ENCODE measurements at regions not wholly inside any gene's neighbourhood (a gene's known extent, or its start where the extent isn't known, plus 50 kb on each side); places are given as distances from the start of the nearest gene placed in this dataset.

DNA sequence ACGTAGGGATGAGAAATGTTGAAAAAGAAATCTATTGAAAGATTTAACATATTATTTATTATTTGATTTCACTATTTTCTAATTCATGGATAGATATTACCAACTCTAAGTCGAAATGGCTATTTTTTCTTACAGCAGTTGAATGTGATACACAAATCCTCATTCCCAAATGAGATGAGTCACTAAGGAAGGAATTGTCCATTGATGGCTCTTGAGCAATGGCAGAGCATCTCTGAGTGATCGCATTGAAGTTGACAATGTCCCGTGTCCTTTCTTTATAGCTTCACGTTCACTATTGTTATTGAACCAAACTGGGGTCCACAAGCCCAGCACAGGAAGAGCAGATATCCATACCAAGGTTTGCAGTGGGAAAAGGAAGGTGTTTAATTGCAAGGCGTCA is 648.3 kb upstream of the SPRY2 start:
- Histone ChIP-seq H3K27ac (ENCODE audit: low read depth, low read length) (no peak overlapping the region), H3K27me3 (ENCODE audit: control insufficient read depth in 5 of 5, insufficient read depth in 4 of 5, low read length in 5 of 5) (no peaks in the 10 kb centered on the region), H3K9me3 (ENCODE audit: control insufficient read depth in 5 of 5, low read length in 5 of 5) (peaks cover 0 to 2% (median 0%) of the 10 kb centered on the region in 5 donors), H3K9ac (ENCODE audit: low read length in 5 of 5) (no peak overlapping the region), H3K4me1 (ENCODE audit: control insufficient read depth in 5 of 5, insufficient read depth in 5 of 5, low read length in 5 of 5) (peaks cover 0 to 4% (median 0%) of the 10 kb centered on the region in 5 donors), H3K4me3 (ENCODE audit: low read depth in 1 of 5, low read length in 5 of 5) (no peak overlapping the region), H3K36me3 (ENCODE audit: control insufficient read depth in 5 of 5, insufficient read depth in 5 of 5, low read length in 5 of 5) (no peaks in the 10 kb centered on the region)

DNA sequence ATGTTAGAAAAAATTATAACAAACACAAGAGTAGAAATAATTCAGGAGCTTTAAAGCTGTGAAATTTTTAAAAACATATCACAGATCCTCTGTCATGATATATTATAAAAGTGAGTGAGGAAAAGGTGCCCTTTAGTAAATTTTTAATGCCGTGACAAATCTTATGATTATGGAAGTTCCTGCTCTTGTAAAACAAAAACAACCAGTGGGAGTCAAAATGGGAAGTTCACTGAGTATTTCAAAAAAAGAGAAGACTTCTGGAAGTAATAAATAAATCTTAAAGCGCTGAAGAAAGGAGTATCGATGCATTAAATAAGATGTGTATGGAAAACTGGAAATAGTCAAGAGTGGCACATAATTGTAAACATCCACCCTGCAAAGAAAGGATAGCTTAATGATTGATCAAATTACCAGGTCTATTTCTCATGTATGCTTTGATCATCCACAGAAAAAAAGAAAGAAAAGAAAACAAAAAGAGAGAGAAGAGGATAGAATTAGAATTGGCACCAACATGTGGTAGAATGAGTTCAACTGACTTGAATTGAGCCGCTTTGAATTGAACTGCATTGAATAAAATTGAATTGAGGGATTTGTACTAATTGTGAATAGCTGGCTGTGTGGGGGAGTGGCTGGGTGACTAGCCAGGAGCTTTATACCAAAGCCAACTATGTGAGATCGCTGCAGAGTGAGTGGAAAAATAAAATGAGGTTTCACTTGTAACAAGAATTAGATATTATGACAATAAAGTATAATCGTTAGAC is 647.6 kb upstream of the SPRY2 start:
- Histone ChIP-seq H3K36me3 (ENCODE audit: control insufficient read depth in 5 of 5, insufficient read depth in 5 of 5, low read length in 5 of 5) (no peaks in the 10 kb centered on the region), H3K4me3 (ENCODE audit: low read depth in 1 of 5, low read length in 5 of 5) (no peak overlapping the region), H3K9me3 (ENCODE audit: control insufficient read depth in 5 of 5, low read length in 5 of 5) (peaks cover 0 to 2% (median 0%) of the 10 kb centered on the region in 5 donors), H3K9ac (ENCODE audit: low read length in 5 of 5) (no peak overlapping the region), H3K27ac (ENCODE audit: low read depth, low read length) (no peak overlapping the region), H3K4me1 (ENCODE audit: control insufficient read depth in 5 of 5, insufficient read depth in 5 of 5, low read length in 5 of 5) (peaks cover 0 to 2% (median 0%) of the 10 kb centered on the region in 5 donors), H3K27me3 (ENCODE audit: control insufficient read depth in 5 of 5, insufficient read depth in 4 of 5, low read length in 5 of 5) (no peaks in the 10 kb centered on the region)

DNA sequence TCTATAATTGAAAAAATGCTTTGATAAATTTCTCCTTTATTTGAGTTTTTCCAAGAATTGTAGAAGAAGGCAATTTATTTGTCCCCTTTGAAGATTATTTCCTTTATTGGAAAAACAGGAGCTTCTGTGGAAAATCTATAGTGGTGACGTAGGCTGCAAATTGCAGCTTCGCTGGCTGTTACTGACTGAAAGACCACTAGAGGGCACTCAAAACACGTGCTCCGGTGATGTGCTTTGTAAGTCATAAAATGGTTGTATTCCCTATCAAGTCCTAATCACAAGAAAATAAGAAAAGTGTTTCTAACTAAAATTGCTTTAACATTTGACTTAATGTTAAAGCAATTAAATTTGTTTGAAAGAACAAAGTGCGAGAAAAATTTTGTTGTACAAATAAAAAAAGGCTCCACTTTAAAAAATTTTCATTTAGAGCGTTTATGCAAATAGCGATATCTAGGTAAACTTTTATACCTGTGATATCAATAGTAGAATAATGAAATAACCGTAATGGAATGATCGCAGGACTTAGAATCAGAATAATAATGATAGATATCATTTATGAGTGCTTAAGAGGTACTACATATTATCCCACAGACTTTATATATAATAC is 638.2 kb upstream of the SPRY2 start:
- Histone ChIP-seq H3K27ac (ENCODE audit: low read depth, low read length) (no peak overlapping the region), H3K4me1 (ENCODE audit: control insufficient read depth in 5 of 5, insufficient read depth in 5 of 5, low read length in 5 of 5) (no peaks in the 10 kb centered on the region), H3K9ac (ENCODE audit: low read length in 5 of 5) (no peak overlapping the region), H3K36me3 (ENCODE audit: control insufficient read depth in 5 of 5, insufficient read depth in 5 of 5, low read length in 5 of 5) (no peaks in the 10 kb centered on the region), H3K9me3 (ENCODE audit: control insufficient read depth in 5 of 5, low read length in 5 of 5) (no peaks in the 10 kb centered on the region), H3K4me3 (ENCODE audit: low read depth in 1 of 5, low read length in 5 of 5) (no peak overlapping the region), H3K27me3 (ENCODE audit: control insufficient read depth in 5 of 5, insufficient read depth in 4 of 5, low read length in 5 of 5) (no peaks in the 10 kb centered on the region)

DNA sequence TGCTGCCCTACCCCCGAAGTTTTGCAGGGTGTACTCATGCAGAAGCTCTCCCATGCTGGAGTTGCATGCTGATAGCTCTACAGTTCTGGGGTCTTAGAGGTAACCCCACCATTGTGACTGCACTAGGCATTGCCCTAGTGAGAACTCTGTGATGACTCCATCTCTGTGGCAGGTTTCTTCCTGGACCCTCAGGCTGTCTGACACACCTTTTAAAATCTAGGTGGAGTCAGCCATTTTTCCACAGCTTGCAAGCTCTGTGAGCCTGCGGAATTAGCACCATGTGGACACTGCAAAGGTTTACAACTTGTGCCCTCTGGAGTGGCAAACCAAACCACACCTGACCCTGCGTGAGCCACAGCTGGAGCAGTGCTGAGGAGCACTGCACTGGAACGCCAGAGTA is 636.2 kb upstream of the SPRY2 start:
- H3K9ac ChIP-seq (ENCODE audit: low read length in 5 of 5), result no peak overlapping the region
- no peaks in the 10 kb centered on the region for H3K9me3 ChIP-seq (ENCODE audit: control insufficient read depth in 5 of 5, low read length in 5 of 5)
- no peaks in the 10 kb centered on the region for H3K4me1 ChIP-seq (ENCODE audit: control insufficient read depth in 5 of 5, insufficient read depth in 5 of 5, low read length in 5 of 5)
- no peaks in the 10 kb centered on the region for H3K27me3 ChIP-seq (ENCODE audit: control insufficient read depth in 5 of 5, insufficient read depth in 4 of 5, low read length in 5 of 5)
- no peak overlapping the region for H3K4me3 ChIP-seq (ENCODE audit: low read depth in 1 of 5, low read length in 5 of 5)
- no peaks in the 10 kb centered on the region for H3K36me3 ChIP-seq (ENCODE audit: control insufficient read depth in 5 of 5, insufficient read depth in 5 of 5, low read length in 5 of 5)
- H3K27ac ChIP-seq (ENCODE audit: low read depth, low read length), result no peak overlapping the region

DNA sequence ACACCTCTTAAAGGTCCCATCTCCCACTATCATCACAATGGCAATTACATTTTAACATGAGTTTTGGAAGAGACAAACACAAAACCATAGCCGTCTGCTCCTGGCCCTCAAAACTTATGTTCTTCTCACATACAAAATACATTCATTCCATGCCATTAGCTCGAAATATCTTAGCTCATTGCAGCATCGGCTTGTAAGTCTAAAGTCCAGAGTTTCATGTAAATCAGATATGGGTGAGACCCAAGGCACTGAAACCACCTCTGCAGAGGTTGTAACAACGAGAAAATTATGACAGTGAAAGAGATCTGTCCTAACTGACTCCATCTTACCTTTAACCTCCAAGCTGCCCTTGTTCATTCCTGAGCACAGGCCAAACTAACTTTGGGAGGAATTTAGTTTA is 635.0 kb upstream of the SPRY2 start:
- H3K27ac ChIP-seq (ENCODE audit: low read depth, low read length), result no peak overlapping the region
- H3K27me3 ChIP-seq (ENCODE audit: control insufficient read depth in 5 of 5, insufficient read depth in 4 of 5, low read length in 5 of 5), result no peaks in the 10 kb centered on the region
- no peak overlapping the region for H3K9ac ChIP-seq (ENCODE audit: low read length in 5 of 5)
- H3K36me3 ChIP-seq (ENCODE audit: control insufficient read depth in 5 of 5, insufficient read depth in 5 of 5, low read length in 5 of 5), result no peaks in the 10 kb centered on the region
- H3K4me3 ChIP-seq (ENCODE audit: low read depth in 1 of 5, low read length in 5 of 5), result no peak overlapping the region
- H3K4me1 ChIP-seq (ENCODE audit: control insufficient read depth in 5 of 5, insufficient read depth in 5 of 5, low read length in 5 of 5), result no peaks in the 10 kb centered on the region
- peaks cover 0 to 2% (median 0%) of the 10 kb centered on the region in 5 donors for H3K9me3 ChIP-seq (ENCODE audit: control insufficient read depth in 5 of 5, low read length in 5 of 5)

DNA sequence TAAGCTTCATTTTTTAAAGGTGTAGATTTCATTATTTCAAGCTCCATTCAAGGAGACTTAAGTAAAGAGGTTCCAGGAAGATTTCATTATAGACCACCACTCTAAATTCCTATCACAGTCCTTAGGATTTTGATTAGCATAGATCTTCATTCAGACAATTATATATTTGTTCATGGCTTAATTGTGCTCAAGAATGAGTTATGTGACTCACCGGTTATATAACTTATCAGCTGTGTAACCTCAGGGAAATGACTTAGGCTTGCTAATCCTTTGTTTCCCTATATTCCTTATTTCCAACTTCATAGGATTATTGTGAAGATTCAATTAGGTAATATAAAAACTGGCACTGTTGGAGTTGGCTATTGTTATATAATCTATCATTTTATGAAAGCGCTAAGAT is 632.8 kb upstream of the SPRY2 start:
- Histone ChIP-seq H3K4me1 (ENCODE audit: control insufficient read depth in 5 of 5, insufficient read depth in 5 of 5, low read length in 5 of 5) (no peaks in the 10 kb centered on the region), H3K4me3 (ENCODE audit: low read depth in 1 of 5, low read length in 5 of 5) (no peak overlapping the region), H3K27ac (ENCODE audit: low read depth, low read length) (no peak overlapping the region), H3K27me3 (ENCODE audit: control insufficient read depth in 5 of 5, insufficient read depth in 4 of 5, low read length in 5 of 5) (no peaks in the 10 kb centered on the region), H3K36me3 (ENCODE audit: control insufficient read depth in 5 of 5, insufficient read depth in 5 of 5, low read length in 5 of 5) (no peaks in the 10 kb centered on the region), H3K9me3 (ENCODE audit: control insufficient read depth in 5 of 5, low read length in 5 of 5) (peaks cover 0 to 4% (median 0%) of the 10 kb centered on the region in 5 donors), H3K9ac (ENCODE audit: low read length in 5 of 5) (no peak overlapping the region)

DNA sequence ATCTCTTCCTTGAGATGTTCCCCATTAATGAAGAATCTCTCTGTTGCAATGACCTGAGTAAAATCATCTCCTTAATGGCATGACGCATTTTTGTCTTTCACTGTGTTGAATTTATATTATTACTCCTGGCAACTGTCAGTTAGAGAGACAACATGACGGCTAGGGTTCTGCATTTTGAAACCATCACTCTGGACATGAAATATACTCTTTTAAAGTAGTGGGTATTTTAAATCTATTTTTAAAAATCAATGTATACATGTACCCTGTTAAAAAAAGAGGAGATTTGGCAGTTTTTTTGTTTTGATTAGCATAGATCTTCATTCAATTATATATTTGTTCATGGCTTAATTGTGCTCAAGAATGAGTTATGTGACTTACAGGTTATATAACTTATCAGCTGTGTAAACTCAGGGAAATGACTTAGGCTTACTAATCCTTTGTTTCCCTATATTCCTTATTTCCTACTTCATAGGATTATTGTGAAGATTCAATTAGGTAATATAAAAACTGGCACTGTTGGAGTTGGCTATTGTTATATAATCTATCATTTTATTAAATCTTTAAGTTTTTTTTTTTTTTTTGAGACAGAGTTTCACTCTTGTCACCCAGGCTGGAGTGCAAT is 632.0 kb upstream of the SPRY2 start:
- Histone ChIP-seq H3K36me3 (ENCODE audit: control insufficient read depth in 5 of 5, insufficient read depth in 5 of 5, low read length in 5 of 5) (no peaks in the 10 kb centered on the region), H3K4me1 (ENCODE audit: control insufficient read depth in 5 of 5, insufficient read depth in 5 of 5, low read length in 5 of 5) (no peaks in the 10 kb centered on the region), H3K27me3 (ENCODE audit: control insufficient read depth in 5 of 5, insufficient read depth in 4 of 5, low read length in 5 of 5) (no peaks in the 10 kb centered on the region), H3K4me3 (ENCODE audit: low read depth in 1 of 5, low read length in 5 of 5) (no peak overlapping the region), H3K27ac (ENCODE audit: low read depth, low read length) (no peak overlapping the region), H3K9ac (ENCODE audit: low read length in 5 of 5) (no peak overlapping the region), H3K9me3 (ENCODE audit: control insufficient read depth in 5 of 5, low read length in 5 of 5) (peaks cover 0 to 4% (median 0%) of the 10 kb centered on the region in 5 donors)

DNA sequence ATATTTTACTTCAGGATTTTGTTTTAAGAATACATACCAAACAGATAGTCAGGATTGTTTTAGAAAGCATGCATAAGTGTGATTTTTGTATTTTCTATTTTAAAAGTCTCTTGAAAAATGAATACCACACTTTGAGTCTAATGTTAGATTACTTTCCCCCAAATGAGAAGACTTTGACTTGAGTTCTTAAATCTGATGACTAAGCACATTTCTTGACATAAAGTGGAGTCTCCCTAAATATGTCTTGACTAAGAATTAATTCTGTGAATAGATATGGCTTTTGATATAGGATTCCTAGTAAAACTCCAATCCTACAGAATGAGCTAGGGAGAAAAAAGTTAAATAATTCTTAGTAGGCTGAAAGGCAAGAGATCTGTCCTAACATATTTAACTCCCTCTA is 624.2 kb upstream of the SPRY2 start:
- Histone ChIP-seq H3K9me3 (ENCODE audit: control insufficient read depth in 5 of 5, low read length in 5 of 5) (no peaks in the 10 kb centered on the region), H3K27ac (ENCODE audit: low read depth, low read length) (no peak overlapping the region), H3K4me1 (ENCODE audit: control insufficient read depth in 5 of 5, insufficient read depth in 5 of 5, low read length in 5 of 5) (no peaks in the 10 kb centered on the region), H3K36me3 (ENCODE audit: control insufficient read depth in 5 of 5, insufficient read depth in 5 of 5, low read length in 5 of 5) (no peaks in the 10 kb centered on the region), H3K27me3 (ENCODE audit: control insufficient read depth in 5 of 5, insufficient read depth in 4 of 5, low read length in 5 of 5) (no peaks in the 10 kb centered on the region), H3K4me3 (ENCODE audit: low read depth in 1 of 5, low read length in 5 of 5) (no peak overlapping the region), H3K9ac (ENCODE audit: low read length in 5 of 5) (no peak overlapping the region)

DNA sequence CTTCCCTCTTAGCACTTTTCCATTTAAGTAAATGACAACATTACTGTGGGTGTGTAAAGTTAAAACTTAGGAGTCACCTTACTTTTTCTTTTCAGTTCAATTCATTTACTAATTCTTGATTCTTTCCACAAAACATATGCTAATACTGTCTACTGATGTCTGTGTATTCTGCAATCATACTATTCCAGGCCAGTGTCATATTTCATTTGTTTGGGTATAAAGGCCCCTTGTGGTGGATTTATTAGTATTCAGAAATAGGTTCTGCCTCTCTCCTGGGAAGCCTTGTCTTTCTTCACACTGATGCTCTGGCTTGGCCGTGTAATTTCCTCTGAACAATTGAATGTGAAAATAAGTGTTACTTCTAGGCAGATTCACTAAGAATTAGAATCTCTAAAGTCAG is 621.9 kb upstream of the SPRY2 start:
- H3K36me3 ChIP-seq (ENCODE audit: control insufficient read depth in 5 of 5, insufficient read depth in 5 of 5, low read length in 5 of 5), result no peaks in the 10 kb centered on the region
- no peak overlapping the region for H3K27ac ChIP-seq (ENCODE audit: low read depth, low read length)
- no peak overlapping the region for H3K9ac ChIP-seq (ENCODE audit: low read length in 5 of 5)
- H3K9me3 ChIP-seq (ENCODE audit: control insufficient read depth in 5 of 5, low read length in 5 of 5), result no peaks in the 10 kb centered on the region
- H3K4me1 ChIP-seq (ENCODE audit: control insufficient read depth in 5 of 5, insufficient read depth in 5 of 5, low read length in 5 of 5), result peaks cover 0 to 3% (median 0%) of the 10 kb centered on the region in 5 donors
- no peaks in the 10 kb centered on the region for H3K27me3 ChIP-seq (ENCODE audit: control insufficient read depth in 5 of 5, insufficient read depth in 4 of 5, low read length in 5 of 5)
- no peak overlapping the region for H3K4me3 ChIP-seq (ENCODE audit: low read depth in 1 of 5, low read length in 5 of 5)

DNA sequence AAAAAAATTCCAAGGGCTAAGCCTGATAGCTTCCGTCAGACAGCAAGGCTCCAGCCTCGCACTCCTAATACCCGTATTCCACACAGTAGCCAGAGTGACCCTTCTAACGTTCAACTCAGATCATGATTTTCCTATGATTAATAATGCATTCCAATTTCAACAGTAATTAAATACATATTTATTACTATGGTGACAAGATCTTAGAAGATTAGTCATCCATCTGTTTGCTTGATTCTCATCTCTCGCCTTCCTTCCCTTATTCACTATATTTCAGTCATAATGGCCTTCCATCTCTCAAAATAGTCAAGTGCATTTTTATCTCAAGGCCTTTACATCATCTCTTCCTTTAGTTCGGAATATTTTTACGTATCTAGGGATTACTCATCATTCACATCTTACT is 621.2 kb upstream of the SPRY2 start:
- H3K9me3 ChIP-seq (ENCODE audit: control insufficient read depth in 5 of 5, low read length in 5 of 5), result no peaks in the 10 kb centered on the region
- no peak overlapping the region for H3K9ac ChIP-seq (ENCODE audit: low read length in 5 of 5)
- H3K27me3 ChIP-seq (ENCODE audit: control insufficient read depth in 5 of 5, insufficient read depth in 4 of 5, low read length in 5 of 5), result no peaks in the 10 kb centered on the region
- no peak overlapping the region for H3K27ac ChIP-seq (ENCODE audit: low read depth, low read length)
- peaks cover 0 to 10% (median 5%) of the 10 kb centered on the region in 5 donors for H3K4me1 ChIP-seq (ENCODE audit: control insufficient read depth in 5 of 5, insufficient read depth in 5 of 5, low read length in 5 of 5)
- H3K36me3 ChIP-seq (ENCODE audit: control insufficient read depth in 5 of 5, insufficient read depth in 5 of 5, low read length in 5 of 5), result no peaks in the 10 kb centered on the region
- no peak overlapping the region for H3K4me3 ChIP-seq (ENCODE audit: low read depth in 1 of 5, low read length in 5 of 5)
